PC-9 (cell line): ENCODE measurements at regions not wholly inside any gene's neighbourhood (a gene's known extent, or its start where the extent isn't known, plus 50 kb on each side); places are given as distances from the start of the nearest gene placed in this dataset.
"Not testable (repeated sequence)": the region's sequence is repeated elsewhere in the genome, so short reads cannot be mapped to it uniquely, and the experiment has no call there.

Experiments used
- EZH2 ChIP-seq: fragments of 200-600 bp; sonication (generic); IDR thresholded peaks from 2 replicates; pipeline ENCODE4 v1.8.0; 2017; ENCODE audit warnings: antibody characterized with exemption, low read depth
- TF ChIP-seq, protein P1 (sequence below): fragments of 200-600 bp; sonication (generic); conservative IDR thresholded peaks from 2 replicates; pipeline ENCODE4 v1.6.1; 2017; ENCODE audit warnings: mixed run types, antibody characterized with exemption, mild to moderate bottlenecking, moderate library complexity

DNA sequence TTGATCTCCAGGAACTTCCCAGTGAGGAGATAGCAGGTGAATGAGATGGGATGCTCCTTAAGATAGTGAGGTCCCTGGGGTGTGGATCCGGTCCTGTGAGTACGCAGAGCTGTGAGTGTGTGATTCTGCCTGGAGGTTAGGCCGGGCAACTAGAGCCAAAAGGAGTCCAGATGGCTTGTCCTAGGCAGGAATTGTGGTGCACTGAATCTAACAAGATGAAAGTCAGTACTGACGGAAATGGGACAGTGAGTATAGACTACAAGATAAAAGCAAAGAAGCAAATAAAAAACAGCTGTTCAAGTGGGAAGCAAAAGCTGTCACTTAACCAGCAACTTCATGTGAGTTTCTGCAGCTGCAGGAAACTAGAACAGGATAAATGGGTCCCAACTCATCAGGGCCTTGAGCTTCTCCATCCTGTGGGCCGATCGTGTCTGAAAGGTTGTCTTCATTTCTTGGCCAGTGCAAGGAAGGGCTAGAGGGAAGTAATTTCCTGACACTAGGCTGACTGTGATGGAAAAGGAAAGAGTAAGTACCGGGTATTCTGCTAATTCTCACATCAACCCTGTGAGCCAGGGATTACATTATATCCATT, 74.2 kb downstream of the ARHGAP11B start:
- TF ChIP-seq, protein P1, sequence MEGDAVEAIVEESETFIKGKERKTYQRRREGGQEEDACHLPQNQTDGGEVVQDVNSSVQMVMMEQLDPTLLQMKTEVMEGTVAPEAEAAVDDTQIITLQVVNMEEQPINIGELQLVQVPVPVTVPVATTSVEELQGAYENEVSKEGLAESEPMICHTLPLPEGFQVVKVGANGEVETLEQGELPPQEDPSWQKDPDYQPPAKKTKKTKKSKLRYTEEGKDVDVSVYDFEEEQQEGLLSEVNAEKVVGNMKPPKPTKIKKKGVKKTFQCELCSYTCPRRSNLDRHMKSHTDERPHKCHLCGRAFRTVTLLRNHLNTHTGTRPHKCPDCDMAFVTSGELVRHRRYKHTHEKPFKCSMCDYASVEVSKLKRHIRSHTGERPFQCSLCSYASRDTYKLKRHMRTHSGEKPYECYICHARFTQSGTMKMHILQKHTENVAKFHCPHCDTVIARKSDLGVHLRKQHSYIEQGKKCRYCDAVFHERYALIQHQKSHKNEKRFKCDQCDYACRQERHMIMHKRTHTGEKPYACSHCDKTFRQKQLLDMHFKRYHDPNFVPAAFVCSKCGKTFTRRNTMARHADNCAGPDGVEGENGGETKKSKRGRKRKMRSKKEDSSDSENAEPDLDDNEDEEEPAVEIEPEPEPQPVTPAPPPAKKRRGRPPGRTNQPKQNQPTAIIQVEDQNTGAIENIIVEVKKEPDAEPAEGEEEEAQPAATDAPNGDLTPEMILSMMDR, result not testable (repeated sequence)
- not testable (repeated sequence) for TF ChIP-seq EZH2
